ENCODE measurements at regions not wholly inside any gene's neighbourhood (a gene's known extent, or its start where the extent isn't known, plus 50 kb on each side); places are given as distances from the start of the nearest gene placed in this dataset.

DNA sequence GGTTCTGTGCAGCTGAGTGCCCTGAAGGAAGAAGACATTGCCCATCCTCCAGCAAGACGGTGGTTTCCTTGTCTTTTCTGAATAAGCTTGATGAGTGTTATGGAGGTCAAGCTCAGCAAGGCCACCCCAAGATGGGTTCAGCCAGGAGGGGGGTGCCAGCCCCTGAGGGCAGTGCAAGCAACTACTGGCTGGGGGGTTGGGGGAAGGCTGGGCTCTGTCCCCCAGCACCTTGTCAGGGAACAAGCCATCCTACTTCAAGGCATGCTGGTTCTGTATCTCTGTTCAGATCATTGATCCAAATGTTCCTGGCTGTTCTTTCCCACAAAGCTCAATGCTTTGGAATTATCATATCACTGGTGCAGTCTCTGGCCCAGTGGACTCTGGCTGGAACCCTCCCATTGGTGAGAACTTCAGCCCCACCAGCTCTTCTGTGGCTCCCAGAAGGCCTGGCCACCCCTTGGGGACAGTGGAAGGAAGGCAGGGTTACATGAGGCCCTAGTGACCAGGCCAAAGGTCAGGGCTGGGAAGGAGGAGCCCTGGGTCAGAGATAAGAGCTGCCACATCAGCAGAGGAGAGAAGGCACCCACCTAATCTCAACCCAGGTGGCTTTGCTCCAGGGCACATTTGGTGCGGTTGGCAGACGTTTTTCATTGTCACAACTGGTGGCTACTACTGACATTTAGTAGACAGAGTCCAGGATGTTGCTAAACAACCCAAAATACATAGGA, 280.2 kb downstream of the IRX2 start:
- TF ChIP-seq JUND (IDR thresholded peaks at IDR 0.05) (no peak), RAD21 (IDR thresholded peaks at IDR 0.05; ENCODE audit: low read depth) (no peak), YY1 (IDR thresholded peaks at IDR 0.05; ENCODE audit: extremely low read depth, insufficient replicate concordance, low read depth, low read length) (no peak), POLR2A (IDR thresholded peaks at IDR 0.05; ENCODE audit: borderline replicate concordance, extremely low read depth, insufficient read depth, insufficient read length) (no peak)
- TF ChIP-seq, protein P1, sequence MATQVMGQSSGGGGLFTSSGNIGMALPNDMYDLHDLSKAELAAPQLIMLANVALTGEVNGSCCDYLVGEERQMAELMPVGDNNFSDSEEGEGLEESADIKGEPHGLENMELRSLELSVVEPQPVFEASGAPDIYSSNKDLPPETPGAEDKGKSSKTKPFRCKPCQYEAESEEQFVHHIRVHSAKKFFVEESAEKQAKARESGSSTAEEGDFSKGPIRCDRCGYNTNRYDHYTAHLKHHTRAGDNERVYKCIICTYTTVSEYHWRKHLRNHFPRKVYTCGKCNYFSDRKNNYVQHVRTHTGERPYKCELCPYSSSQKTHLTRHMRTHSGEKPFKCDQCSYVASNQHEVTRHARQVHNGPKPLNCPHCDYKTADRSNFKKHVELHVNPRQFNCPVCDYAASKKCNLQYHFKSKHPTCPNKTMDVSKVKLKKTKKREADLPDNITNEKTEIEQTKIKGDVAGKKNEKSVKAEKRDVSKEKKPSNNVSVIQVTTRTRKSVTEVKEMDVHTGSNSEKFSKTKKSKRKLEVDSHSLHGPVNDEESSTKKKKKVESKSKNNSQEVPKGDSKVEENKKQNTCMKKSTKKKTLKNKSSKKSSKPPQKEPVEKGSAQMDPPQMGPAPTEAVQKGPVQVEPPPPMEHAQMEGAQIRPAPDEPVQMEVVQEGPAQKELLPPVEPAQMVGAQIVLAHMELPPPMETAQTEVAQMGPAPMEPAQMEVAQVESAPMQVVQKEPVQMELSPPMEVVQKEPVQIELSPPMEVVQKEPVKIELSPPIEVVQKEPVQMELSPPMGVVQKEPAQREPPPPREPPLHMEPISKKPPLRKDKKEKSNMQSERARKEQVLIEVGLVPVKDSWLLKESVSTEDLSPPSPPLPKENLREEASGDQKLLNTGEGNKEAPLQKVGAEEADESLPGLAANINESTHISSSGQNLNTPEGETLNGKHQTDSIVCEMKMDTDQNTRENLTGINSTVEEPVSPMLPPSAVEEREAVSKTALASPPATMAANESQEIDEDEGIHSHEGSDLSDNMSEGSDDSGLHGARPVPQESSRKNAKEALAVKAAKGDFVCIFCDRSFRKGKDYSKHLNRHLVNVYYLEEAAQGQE (IDR thresholded peaks at IDR 0.05; ENCODE audit: low read depth): no peak
- TF ChIP-seq, protein P2, sequence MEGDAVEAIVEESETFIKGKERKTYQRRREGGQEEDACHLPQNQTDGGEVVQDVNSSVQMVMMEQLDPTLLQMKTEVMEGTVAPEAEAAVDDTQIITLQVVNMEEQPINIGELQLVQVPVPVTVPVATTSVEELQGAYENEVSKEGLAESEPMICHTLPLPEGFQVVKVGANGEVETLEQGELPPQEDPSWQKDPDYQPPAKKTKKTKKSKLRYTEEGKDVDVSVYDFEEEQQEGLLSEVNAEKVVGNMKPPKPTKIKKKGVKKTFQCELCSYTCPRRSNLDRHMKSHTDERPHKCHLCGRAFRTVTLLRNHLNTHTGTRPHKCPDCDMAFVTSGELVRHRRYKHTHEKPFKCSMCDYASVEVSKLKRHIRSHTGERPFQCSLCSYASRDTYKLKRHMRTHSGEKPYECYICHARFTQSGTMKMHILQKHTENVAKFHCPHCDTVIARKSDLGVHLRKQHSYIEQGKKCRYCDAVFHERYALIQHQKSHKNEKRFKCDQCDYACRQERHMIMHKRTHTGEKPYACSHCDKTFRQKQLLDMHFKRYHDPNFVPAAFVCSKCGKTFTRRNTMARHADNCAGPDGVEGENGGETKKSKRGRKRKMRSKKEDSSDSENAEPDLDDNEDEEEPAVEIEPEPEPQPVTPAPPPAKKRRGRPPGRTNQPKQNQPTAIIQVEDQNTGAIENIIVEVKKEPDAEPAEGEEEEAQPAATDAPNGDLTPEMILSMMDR (IDR thresholded peaks at IDR 0.05 in 2 of 3, conservative IDR thresholded peaks at IDR 0.05 in 1 of 3; ENCODE audit: borderline replicate concordance in 1 of 3, insufficient read depth in 1 of 3, low read depth in 2 of 3, low read length in 2 of 3): no peak
- TF ChIP-seq, protein P3, sequence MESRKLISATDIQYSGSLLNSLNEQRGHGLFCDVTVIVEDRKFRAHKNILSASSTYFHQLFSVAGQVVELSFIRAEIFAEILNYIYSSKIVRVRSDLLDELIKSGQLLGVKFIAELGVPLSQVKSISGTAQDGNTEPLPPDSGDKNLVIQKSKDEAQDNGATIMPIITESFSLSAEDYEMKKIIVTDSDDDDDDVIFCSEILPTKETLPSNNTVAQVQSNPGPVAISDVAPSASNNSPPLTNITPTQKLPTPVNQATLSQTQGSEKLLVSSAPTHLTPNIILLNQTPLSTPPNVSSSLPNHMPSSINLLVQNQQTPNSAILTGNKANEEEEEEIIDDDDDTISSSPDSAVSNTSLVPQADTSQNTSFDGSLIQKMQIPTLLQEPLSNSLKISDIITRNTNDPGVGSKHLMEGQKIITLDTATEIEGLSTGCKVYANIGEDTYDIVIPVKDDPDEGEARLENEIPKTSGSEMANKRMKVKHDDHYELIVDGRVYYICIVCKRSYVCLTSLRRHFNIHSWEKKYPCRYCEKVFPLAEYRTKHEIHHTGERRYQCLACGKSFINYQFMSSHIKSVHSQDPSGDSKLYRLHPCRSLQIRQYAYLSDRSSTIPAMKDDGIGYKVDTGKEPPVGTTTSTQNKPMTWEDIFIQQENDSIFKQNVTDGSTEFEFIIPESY (IDR thresholded peaks at IDR 0.05; ENCODE audit: extremely low read depth, insufficient replicate concordance, low read length): no peak

Measured in HCT116 (cell line).